NCI-H1048 (cell line): ENCODE measurements at regions not wholly inside any gene's neighbourhood (a gene's known extent, or its start where the extent isn't known, plus 50 kb on each side); places are given as distances from the start of the nearest gene placed in this dataset.
"Not testable (repeated sequence)": the region's sequence is repeated elsewhere in the genome, so short reads cannot be mapped to it uniquely, and the experiment has no call there.

Experiments used
- DNase-seq: peaks from one replicate; lab custom pipeline; 2025; lab: John Stamatoyannopoulos, UW

- no peak for DNase-seq
Measured at GRCh38 chr5:38148021-38148625, 110.2 kb upstream of the EGFLAM start.

DNA sequence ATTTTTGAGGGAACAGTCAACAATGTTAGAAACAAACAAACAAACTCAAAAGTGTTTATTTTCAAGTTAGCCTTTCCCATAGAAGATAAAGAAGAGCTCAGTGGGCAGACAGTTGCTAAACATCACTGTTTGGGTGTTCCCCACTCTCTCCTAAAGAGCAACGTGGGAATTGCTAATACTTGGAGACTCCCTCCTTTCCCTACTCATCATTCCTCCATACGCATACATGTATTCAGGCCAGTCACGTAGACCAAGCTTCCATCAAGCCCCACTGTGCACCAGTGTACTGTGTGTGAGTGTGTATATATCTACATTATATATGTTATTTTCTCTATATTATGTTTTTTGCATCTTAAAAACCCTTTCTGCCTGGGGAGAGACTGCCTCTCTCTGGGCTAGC, 115.0 kb upstream of the EGFLAM start:
- DNase-seq: no peak

- DNase-seq: no peak
Measured at GRCh38 chr5:38141665-38142064, 116.7 kb upstream of the EGFLAM start.

- DNase-seq: no peak
Measured at GRCh38 chr5:38138574-38138973, 119.8 kb upstream of the EGFLAM start.

GRCh38 chr5:38135486-38136039, 122.8 kb upstream of the EGFLAM start:
- no peak for DNase-seq

DNA sequence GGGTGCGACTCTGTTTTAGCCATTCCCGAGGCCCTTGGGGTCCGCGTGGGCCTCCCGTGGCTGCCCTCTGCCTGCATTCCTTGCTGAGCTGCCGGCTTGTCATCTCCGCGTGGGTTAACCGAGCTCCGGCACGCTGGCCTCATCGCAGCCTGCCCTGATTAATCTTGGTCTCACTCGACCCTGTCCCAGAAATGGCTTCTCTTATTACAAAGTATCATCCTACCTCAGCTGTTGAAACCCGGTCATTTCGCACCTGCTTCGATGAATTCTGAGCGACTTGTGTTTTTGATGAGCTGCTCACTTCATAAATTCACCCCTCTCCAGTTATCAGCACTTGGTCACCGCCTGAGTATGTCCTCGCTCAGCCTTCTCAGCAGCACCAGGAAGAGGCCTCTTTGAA, 123.5 kb upstream of the EGFLAM start:
- no peak for DNase-seq

DNA sequence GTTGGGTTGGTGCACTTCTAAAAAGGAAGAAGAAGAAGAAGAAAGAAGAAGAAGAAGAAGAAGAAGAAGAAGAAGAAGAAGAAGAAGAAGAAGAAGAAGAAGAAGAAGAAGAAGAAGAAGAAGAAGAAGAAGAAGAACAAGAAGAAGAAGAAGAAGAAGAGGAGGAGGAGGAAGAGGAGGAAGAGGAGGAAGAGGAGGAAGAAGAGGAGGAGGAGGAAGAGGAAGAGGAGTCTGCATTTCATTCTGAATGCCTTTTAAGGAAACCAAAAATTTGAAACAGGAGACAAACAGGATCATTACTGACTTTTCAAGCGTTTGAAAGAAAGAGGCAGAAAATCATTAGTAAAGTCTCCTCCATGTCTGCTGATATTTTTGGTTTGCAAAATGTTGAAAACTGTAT, 124.1 kb upstream of the EGFLAM start:
- DNase-seq: not testable (repeated sequence)

- no peak for DNase-seq
Measured at GRCh38 chr5:38131686-38132085, 126.7 kb upstream of the EGFLAM start.

DNA sequence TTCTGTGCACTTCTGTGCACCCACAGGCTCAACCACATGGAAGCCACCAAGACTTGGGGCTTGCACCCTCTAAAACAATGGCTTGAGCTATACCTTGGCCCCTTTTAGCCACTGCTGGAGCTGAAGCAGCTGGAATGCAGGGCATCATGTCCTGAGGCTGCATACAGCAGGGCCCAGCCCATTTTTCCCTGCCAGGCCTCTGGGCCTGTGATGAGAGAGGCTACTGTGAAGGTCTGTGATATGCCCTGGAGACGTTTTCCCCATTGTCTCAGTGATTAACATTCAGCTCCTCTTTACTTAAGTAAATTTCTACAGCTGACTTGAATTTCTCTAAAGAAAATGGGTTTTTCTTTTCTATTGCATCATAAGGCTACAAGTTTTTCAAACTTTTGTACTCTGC, 134.0 kb upstream of the EGFLAM start:
- no peak for DNase-seq

DNA sequence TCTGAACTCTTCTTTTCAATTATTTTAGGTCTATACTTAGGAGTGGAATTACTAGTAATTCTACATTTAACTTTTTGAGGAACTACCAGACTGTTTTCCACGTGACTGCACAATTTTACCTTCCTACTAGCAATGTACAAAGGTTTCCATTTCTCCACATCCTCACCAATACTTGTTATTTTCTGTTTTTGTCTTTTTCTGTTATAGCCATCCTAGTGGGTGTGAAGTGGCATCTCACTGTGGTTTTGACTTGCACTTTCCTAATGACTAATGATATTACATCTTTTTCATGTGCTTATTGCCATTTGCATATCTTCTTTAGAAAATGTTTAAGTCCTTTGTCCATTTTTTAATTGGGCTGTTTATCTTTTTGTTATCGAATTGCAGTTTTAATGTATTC, 136.9 kb upstream of the EGFLAM start:
- DNase-seq: no peak

DNA sequence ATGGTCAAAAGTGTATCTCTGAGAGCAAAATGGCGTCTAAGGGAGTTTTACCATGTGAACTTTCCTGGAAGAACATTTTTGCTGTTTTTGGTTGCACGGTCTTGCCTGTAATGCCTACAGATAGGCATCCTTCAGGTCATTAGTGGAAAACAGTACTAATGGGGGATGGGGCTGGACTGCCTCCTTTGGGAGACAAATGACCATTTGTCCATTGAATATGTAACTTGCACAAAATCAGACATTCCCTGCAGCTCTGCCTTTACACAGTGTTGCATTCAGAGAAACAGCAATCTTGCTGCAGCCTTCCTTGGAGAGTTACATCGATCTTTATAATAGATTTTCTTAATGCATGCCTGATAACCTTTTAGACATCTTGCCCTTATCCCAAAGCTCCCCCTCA, 138.5 kb upstream of the EGFLAM start:
- DNase-seq: no peak

GRCh38 chr5:38117784-38118479, 140.4 kb upstream of the EGFLAM start:
- DNase-seq: no peak

GRCh38 chr5:38115318-38115827, 143.0 kb upstream of the EGFLAM start:
- DNase-seq: no peak

- DNase-seq: no peak
Measured at GRCh38 chr5:38113880-38114279, 144.5 kb upstream of the EGFLAM start.

- no peak for DNase-seq
Measured at GRCh38 chr5:38113456-38113855, 144.9 kb upstream of the EGFLAM start.

DNA sequence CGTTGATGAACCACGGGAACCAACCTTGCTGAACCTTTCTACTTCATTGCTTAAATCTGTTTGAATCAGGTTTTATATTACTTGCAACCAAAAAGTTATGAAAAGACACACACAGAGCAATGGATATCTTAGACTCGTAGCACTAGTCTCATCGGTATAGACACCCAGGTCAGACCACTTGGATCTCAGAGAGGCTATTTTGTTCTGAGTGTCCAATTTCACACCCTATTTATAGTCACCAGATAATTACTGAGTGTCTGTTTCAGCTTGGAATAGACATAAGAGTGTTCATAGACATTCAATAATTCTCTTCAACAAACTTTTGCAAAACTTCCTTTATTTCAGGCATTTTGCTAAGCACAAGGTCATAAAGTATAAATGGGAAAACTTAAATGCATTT, 145.4 kb upstream of the EGFLAM start:
- DNase-seq: no peak

DNA sequence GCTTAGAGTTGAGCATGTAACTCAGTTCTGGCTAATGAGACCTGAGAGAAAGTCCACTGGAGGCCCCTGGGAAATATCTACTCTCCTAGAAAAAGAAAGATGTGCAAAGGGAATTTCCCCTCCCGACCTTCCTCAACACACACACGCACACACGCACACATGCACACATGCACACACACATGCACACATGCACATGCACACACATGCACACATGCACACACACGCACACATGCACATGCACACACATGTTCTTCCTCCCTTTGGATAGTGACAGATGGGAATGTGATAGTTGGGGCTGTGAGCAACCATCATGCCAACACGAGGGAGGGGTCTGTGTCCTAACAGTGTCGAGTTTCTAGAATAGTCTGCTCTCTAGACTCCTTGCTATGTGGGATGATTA, 148.2 kb upstream of the EGFLAM start:
- DNase-seq: no peak

GRCh38 chr5:38107096-38107495, 151.3 kb upstream of the EGFLAM start:
- DNase-seq: no peak

- DNase-seq: no peak
Measured at GRCh38 chr5:38105801-38106200, 152.6 kb upstream of the EGFLAM start.

- no peak for DNase-seq
Measured at GRCh38 chr5:38105231-38105570, 153.2 kb upstream of the EGFLAM start.

GRCh38 chr5:38104497-38105230, 153.7 kb upstream of the EGFLAM start:
- DNase-seq: no peak

DNA sequence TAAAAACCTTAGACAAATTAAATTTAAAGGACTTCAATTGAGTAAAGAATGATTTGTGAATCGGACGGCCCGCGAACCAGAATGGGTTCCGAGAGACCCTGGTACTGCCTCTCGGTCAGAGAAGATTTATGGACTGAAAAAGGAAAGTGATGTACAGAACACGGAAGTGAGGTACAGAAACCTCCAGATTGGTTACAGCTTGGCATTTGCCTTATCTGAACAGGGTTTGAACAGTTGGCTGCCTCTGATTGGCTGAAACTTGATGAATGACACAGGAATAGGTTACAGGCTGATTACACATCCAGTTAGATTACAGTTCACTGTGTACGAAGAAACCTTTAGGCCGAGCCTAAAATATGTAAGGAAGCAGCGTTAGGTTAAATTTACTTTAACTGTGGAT, 156.5 kb upstream of the EGFLAM start:
- no peak for DNase-seq
